ENCODE measurements at regions not wholly inside any gene's neighbourhood (a gene's known extent, or its start where the extent isn't known, plus 50 kb on each side); places are given as distances from the start of the nearest gene placed in this dataset.

- no peak overlapping the region for H3K4me3 ChIP-seq (ENCODE audit: low read depth, low read length)
- TF ChIP-seq CTCF (IDR thresholded peaks at IDR 0.05; ENCODE audit: insufficient read depth, low read length, poor library complexity, severe bottlenecking) = no peak
- no peak for DNase-seq (ENCODE audit: low read depth)
- no peaks in the 10 kb centered on the region for H3K27me3 ChIP-seq (ENCODE audit: control insufficient read depth, insufficient read depth, low read length)
- H3K36me3 ChIP-seq (ENCODE audit: control insufficient read depth, insufficient read depth, low read length) = no peaks in the 10 kb centered on the region
Observed at GRCh38 chr10:130578532-130579289, 442.5 kb downstream of the GLRX3 start.

GRCh38 chr10:130579913-130580312 is 443.7 kb downstream of the GLRX3 start:
- no peak for DNase-seq (ENCODE audit: low read depth)
- Histone ChIP-seq H3K4me3 (ENCODE audit: low read depth, low read length) (no peak overlapping the region), H3K27me3 (ENCODE audit: control insufficient read depth, insufficient read depth, low read length) (no peaks in the 10 kb centered on the region), H3K36me3 (ENCODE audit: control insufficient read depth, insufficient read depth, low read length) (no peaks in the 10 kb centered on the region)
- TF ChIP-seq CTCF (IDR thresholded peaks at IDR 0.05; ENCODE audit: insufficient read depth, low read length, poor library complexity, severe bottlenecking) = no peak

GRCh38 chr10:130580975-130581374 is 444.8 kb downstream of the GLRX3 start:
- DNase-seq (ENCODE audit: low read depth) = no peak
- no peak for TF ChIP-seq CTCF (IDR thresholded peaks at IDR 0.05; ENCODE audit: insufficient read depth, low read length, poor library complexity, severe bottlenecking)
- Histone ChIP-seq H3K27me3 (ENCODE audit: control insufficient read depth, insufficient read depth, low read length) (no peaks in the 10 kb centered on the region), H3K36me3 (ENCODE audit: control insufficient read depth, insufficient read depth, low read length) (no peaks in the 10 kb centered on the region), H3K4me3 (ENCODE audit: low read depth, low read length) (no peak overlapping the region)

GRCh38 chr10:130587718-130588117 is 451.5 kb downstream of the GLRX3 start:
- Histone ChIP-seq H3K36me3 (ENCODE audit: control insufficient read depth, insufficient read depth, low read length) (no peaks in the 10 kb centered on the region), H3K4me3 (ENCODE audit: low read depth, low read length) (no peak overlapping the region), H3K27me3 (ENCODE audit: control insufficient read depth, insufficient read depth, low read length) (no peaks in the 10 kb centered on the region)
- TF ChIP-seq CTCF (IDR thresholded peaks at IDR 0.05; ENCODE audit: insufficient read depth, low read length, poor library complexity, severe bottlenecking) = no peak
- DNase-seq (ENCODE audit: low read depth) = no peak

GRCh38 chr10:130606001-130606405 is 469.8 kb downstream of the GLRX3 start:
- Histone ChIP-seq H3K36me3 (ENCODE audit: control insufficient read depth, insufficient read depth, low read length) (no peaks in the 10 kb centered on the region), H3K4me3 (ENCODE audit: low read depth, low read length) (no peak overlapping the region), H3K27me3 (ENCODE audit: control insufficient read depth, insufficient read depth, low read length) (no peaks in the 10 kb centered on the region)
- no peak for DNase-seq (ENCODE audit: low read depth)
- no peak for TF ChIP-seq CTCF (IDR thresholded peaks at IDR 0.05; ENCODE audit: insufficient read depth, low read length, poor library complexity, severe bottlenecking)

GRCh38 chr10:130607366-130607765 is 471.2 kb downstream of the GLRX3 start:
- H3K27me3 ChIP-seq (ENCODE audit: control insufficient read depth, insufficient read depth, low read length) = no peaks in the 10 kb centered on the region
- no peak for DNase-seq (ENCODE audit: low read depth)
- H3K4me3 ChIP-seq (ENCODE audit: low read depth, low read length) = no peak overlapping the region
- no peaks in the 10 kb centered on the region for H3K36me3 ChIP-seq (ENCODE audit: control insufficient read depth, insufficient read depth, low read length)
- TF ChIP-seq CTCF (IDR thresholded peaks at IDR 0.05; ENCODE audit: insufficient read depth, low read length, poor library complexity, severe bottlenecking) = no peak
